Panc1 (cell line): ENCODE measurements at regions not wholly inside any gene's neighbourhood (a gene's known extent, or its start where the extent isn't known, plus 50 kb on each side); places are given as distances from the start of the nearest gene placed in this dataset.

Source experiments
- ATAC-seq: fragments of 200-7000 bp; cut with Tn5 transposase; 2 replicates; pipeline ENCODE4 v1.9.1; 2020; ENCODE audit warnings: mild to moderate bottlenecking, moderate library complexity
- BruUV-seq: library from RNA; stranded (reverse); fragments of 400-500 nt; replicated peaks from 2 replicates; lab custom pipeline; 2021; lab: Mats Ljungman, UMichigan
- CTCF ChIA-PET: fragments of 300-600 bp; sonication (Branson Sonifier 250); formaldehyde crosslinking; loops from one replicate; lab custom pipeline; 2022; ENCODE audit warnings: antibody characterized with exemption; lab: Charles Lee
- POLR2A ChIA-PET: fragments of 300-600 bp; sonication (Branson Sonifier 250); formaldehyde crosslinking; loops from one replicate; lab custom pipeline; 2022; ENCODE audit warnings: antibody characterized with exemption; lab: Charles Lee
- DNase-seq: peaks from one replicate; pipeline ENCODE4 v3.0.0-alpha.2; 2010; ENCODE audit warnings: low read depth, low spot score
- H3K27ac ChIP-seq: 2 replicates; pipeline ENCODE4 v1.5.1; 2011; ENCODE audit warnings: mild to moderate bottlenecking, low read length, inconsistent platforms
- H3K27me3 ChIP-seq: fragments of 200-500 bp; sonication (Bioruptor generic); 2 replicates; pipeline ENCODE4 v1.6.0; 2014; ENCODE audit warnings: low read length, inconsistent platforms; ENCODE audit not compliant: control insufficient read depth, insufficient read depth
- H3K36me3 ChIP-seq: fragments of 200-500 bp; sonication (Bioruptor generic); 2 replicates; pipeline ENCODE4 v1.5.1; 2014; ENCODE audit warnings: inconsistent platforms, mild to moderate bottlenecking, low read length, moderate library complexity; ENCODE audit not compliant: control insufficient read depth, insufficient read depth
- H3K4me1 ChIP-seq: 2 replicates; pipeline ENCODE4 v1.5.1; 2011; ENCODE audit warnings: inconsistent platforms, mild to moderate bottlenecking, low read length, moderate library complexity; ENCODE audit not compliant: control insufficient read depth, insufficient read depth
- H3K4me3 ChIP-seq, 2 experiments: 2 replicates each; pipeline ENCODE4 v1.5.1; 2011 to 2012; ENCODE audit warnings: low read depth in 2 of 2, low read length in 2 of 2, mild to moderate bottlenecking in 2 of 2, inconsistent platforms in 1 of 2, moderate library complexity in 1 of 2
- H3K9me3 ChIP-seq: fragments of 200-500 bp; sonication (Bioruptor generic); 2 replicates; pipeline ENCODE4 v1.5.1; 2014; ENCODE audit warnings: low read depth, mild to moderate bottlenecking, inconsistent platforms, low read length, moderate library complexity; ENCODE audit not compliant: control insufficient read depth, insufficient read depth
- POLR2AphosphoS5 ChIP-seq: IDR thresholded peaks from 2 replicates; pipeline ENCODE4 v1.6.1; 2012; ENCODE audit warnings: mild to moderate bottlenecking, low read depth, low read length, moderate library complexity
- SIN3A ChIP-seq: IDR thresholded peaks from 2 replicates; pipeline ENCODE4 v1.6.1; 2012; ENCODE audit warnings: low read depth, mild to moderate bottlenecking, low read length, moderate library complexity, borderline replicate concordance; ENCODE audit not compliant: insufficient read depth
- TCF7L2 ChIP-seq: IDR thresholded peaks from 2 replicates; pipeline ENCODE4 v1.6.1; 2011; ENCODE audit warnings: mild to moderate bottlenecking, low read depth, low read length, inconsistent platforms
- in situ Hi-C: cut with HindIII; loops from 2 replicates; pipeline ENCODE4 v1.10.0; 2016; ENCODE audit warnings: low sequenced_read_pairs, low pct_unique_long_range_greater_than_20kb
- intact Hi-C: fragments of 100-400 bp; cut with micrococcal nuclease; formaldehyde crosslinking; loops from one replicate; pipeline ENCODE4 v1.10.0; 2022; ENCODE audit not compliant: unreplicated experiment
- TF ChIP-seq, protein P1 (sequence below), 2 experiments: IDR thresholded peaks; 2 replicates each; pipeline ENCODE4 v1.6.1; 2011 to 2012; ENCODE audit warnings: low read depth in 2 of 2, control low read depth in 1 of 2, low read length in 1 of 2, mild to moderate bottlenecking in 1 of 2, moderate library complexity in 1 of 2; ENCODE audit not compliant: insufficient read depth in 1 of 2
- TF ChIP-seq, protein P2 (sequence below): fragments of 450-650 bp; IDR thresholded peaks from 2 replicates; pipeline ENCODE4 v1.5.1; 2017; ENCODE audit warnings: mild to moderate bottlenecking

DNA sequence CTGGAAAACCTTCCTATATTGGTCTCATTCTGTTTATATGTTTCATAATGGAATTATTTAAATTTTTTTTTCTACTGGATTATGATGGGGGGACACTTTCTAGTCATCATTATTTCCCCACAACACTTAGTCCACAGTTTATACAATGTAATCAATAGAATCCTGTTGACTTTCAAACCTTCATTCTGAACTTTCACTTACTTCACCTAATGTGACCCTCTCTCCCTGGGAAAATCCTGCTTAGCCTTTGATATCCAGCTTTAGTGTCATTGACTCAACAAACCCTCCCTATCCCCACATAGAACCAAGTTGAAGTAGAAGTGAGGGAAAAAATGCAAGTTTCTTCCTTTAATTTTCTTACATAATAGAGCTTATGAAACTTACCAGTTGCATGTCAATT lies 666.0 kb downstream of the MECOM start:
- TF ChIP-seq, protein P1, sequence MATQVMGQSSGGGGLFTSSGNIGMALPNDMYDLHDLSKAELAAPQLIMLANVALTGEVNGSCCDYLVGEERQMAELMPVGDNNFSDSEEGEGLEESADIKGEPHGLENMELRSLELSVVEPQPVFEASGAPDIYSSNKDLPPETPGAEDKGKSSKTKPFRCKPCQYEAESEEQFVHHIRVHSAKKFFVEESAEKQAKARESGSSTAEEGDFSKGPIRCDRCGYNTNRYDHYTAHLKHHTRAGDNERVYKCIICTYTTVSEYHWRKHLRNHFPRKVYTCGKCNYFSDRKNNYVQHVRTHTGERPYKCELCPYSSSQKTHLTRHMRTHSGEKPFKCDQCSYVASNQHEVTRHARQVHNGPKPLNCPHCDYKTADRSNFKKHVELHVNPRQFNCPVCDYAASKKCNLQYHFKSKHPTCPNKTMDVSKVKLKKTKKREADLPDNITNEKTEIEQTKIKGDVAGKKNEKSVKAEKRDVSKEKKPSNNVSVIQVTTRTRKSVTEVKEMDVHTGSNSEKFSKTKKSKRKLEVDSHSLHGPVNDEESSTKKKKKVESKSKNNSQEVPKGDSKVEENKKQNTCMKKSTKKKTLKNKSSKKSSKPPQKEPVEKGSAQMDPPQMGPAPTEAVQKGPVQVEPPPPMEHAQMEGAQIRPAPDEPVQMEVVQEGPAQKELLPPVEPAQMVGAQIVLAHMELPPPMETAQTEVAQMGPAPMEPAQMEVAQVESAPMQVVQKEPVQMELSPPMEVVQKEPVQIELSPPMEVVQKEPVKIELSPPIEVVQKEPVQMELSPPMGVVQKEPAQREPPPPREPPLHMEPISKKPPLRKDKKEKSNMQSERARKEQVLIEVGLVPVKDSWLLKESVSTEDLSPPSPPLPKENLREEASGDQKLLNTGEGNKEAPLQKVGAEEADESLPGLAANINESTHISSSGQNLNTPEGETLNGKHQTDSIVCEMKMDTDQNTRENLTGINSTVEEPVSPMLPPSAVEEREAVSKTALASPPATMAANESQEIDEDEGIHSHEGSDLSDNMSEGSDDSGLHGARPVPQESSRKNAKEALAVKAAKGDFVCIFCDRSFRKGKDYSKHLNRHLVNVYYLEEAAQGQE (IDR thresholded peaks at IDR 0.05; ENCODE audit: insufficient read depth in 1 of 2, low read depth in 2 of 2, low read length in 1 of 2) = no peak
- no peak for TF ChIP-seq TCF7L2
- no peak for TF ChIP-seq POLR2AphosphoS5
- TF ChIP-seq, protein P2, sequence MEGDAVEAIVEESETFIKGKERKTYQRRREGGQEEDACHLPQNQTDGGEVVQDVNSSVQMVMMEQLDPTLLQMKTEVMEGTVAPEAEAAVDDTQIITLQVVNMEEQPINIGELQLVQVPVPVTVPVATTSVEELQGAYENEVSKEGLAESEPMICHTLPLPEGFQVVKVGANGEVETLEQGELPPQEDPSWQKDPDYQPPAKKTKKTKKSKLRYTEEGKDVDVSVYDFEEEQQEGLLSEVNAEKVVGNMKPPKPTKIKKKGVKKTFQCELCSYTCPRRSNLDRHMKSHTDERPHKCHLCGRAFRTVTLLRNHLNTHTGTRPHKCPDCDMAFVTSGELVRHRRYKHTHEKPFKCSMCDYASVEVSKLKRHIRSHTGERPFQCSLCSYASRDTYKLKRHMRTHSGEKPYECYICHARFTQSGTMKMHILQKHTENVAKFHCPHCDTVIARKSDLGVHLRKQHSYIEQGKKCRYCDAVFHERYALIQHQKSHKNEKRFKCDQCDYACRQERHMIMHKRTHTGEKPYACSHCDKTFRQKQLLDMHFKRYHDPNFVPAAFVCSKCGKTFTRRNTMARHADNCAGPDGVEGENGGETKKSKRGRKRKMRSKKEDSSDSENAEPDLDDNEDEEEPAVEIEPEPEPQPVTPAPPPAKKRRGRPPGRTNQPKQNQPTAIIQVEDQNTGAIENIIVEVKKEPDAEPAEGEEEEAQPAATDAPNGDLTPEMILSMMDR = no peak
- intact Hi-C loops = no loop called here
- no peaks in the 10 kb centered on the region for H3K9me3 ChIP-seq
- ATAC-seq = no peak
- no peaks in the 10 kb centered on the region for H3K27me3 ChIP-seq
- BruUV-seq = no TSS peak
- in situ Hi-C loops = no loop called here
- no peaks in the 10 kb centered on the region for H3K4me1 ChIP-seq
- ChIA-PET POLR2A (no interaction called here), CTCF (no interaction called here)
- no peaks in the 10 kb centered on the region for H3K36me3 ChIP-seq
- no peak for DNase-seq
- no peak overlapping the region for H3K4me3 ChIP-seq
- H3K27ac ChIP-seq = no peak overlapping the region

- H3K4me3 ChIP-seq = no peak overlapping the region
- H3K27ac ChIP-seq = no peak overlapping the region
- DNase-seq = no peak
- no peaks in the 10 kb centered on the region for H3K9me3 ChIP-seq
- BruUV-seq = no TSS peak
- ChIA-PET POLR2A (no interaction called here), CTCF (no interaction called here)
- no peak for ATAC-seq
- H3K27me3 ChIP-seq = no peaks in the 10 kb centered on the region
- TF ChIP-seq, protein P1 (IDR thresholded peaks at IDR 0.05; ENCODE audit: insufficient read depth in 1 of 2, low read depth in 2 of 2, low read length in 1 of 2) = no peak
- TF ChIP-seq POLR2AphosphoS5 (no peak), SIN3A (no peak), TCF7L2 (no peak)
- TF ChIP-seq, protein P2 = no peak
- intact Hi-C loops = no loop called here
- in situ Hi-C loops = no loop called here
- no peaks in the 10 kb centered on the region for H3K36me3 ChIP-seq
- no peaks in the 10 kb centered on the region for H3K4me1 ChIP-seq
Observed at GRCh38 chr3:168996622-168997021, 666.9 kb downstream of the MECOM start.
